Mucosa of descending colon (tissue), 3 donors: ENCODE measurements at regions not wholly inside any gene's neighbourhood (a gene's known extent, or its start where the extent isn't known, plus 50 kb on each side); places are given as distances from the start of the nearest gene placed in this dataset.

ENCODE experiments used
- ATAC-seq: fragments of 200-7000 bp; cut with Tn5 transposase; one replicate; pipeline ENCODE4 v1.9.1; 2020; ENCODE audit warnings: mild to moderate bottlenecking, moderate library complexity
- DNase-seq, 3 donors: peaks; one replicate each; pipeline ENCODE4 v3.0.0-alpha.2; 2020
- H3K36me3 ChIP-seq: fragments of 200-600 bp; one replicate; pipeline ENCODE4 v1.8.0; 2021; ENCODE audit warnings: low read depth, mild to moderate bottlenecking
- H3K4me1 ChIP-seq: fragments of 200-600 bp; one replicate; pipeline ENCODE4 v1.8.0; 2021; ENCODE audit warnings: low read depth, mild to moderate bottlenecking
- H3K4me3 ChIP-seq: fragments of 200-600 bp; one replicate; pipeline ENCODE4 v1.8.0; 2021; ENCODE audit warnings: mild to moderate bottlenecking
- H3K9me3 ChIP-seq: fragments of 200-600 bp; one replicate; pipeline ENCODE4 v1.8.0; 2021; ENCODE audit warnings: mild to moderate bottlenecking
- intact Hi-C, 2 donors: fragments of 100-400 bp; cut with DNase I in 1 of 2; cut with micrococcal nuclease in 1 of 2; formaldehyde crosslinking; loops; one replicate each; pipeline versions ENCODE4 v1.11.0 to v1.11.1; 2022; cut with DNase I, micrococcal nuclease
- TF ChIP-seq, protein P1 (sequence below): fragments of 200-600 bp; IDR thresholded peaks from one replicate; pipeline ENCODE4 v1.8.0; 2022; ENCODE audit warnings: antibody characterized with exemption, mild to moderate bottlenecking
- donor health status: DM: no; HTN: no; CAD: no; lungs with moderate emphysema.
- donor health status: DM: no; HTN: no; CAD: no.
- donor health status: DM: no; HTN: yes; CAD: no.

DNA sequence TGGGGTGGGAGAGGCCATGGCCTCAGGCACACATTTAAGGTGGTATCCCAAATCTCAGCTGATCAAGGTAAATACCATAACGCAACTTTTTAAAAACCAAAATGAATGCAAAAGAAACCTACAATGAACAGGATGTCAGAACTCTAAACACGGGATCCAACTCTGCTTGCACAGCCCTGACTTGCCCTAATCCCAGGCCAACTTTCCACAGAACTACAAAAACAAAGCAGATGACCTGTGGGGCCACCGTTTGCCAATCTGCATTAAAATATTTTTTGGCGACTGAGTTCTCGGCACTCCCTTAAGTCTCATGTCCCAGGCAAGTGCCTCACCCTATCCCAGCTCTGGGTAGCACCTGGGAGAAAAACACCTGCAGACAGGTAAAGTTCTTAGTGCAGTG lies 110.5 kb downstream of the ZFP64 start:
- DNase-seq, result no peak
- Histone ChIP-seq H3K4me3 (no peak overlapping the region), H3K4me1 (no peaks in the 10 kb centered on the region), H3K9me3 (no peaks in the 10 kb centered on the region), H3K36me3 (no peaks in the 10 kb centered on the region)
- no peak for ATAC-seq
- intact Hi-C loops, result loop anchor here in 1 of 2 donors (10.0 kb wide), 1 partner anchor 436 kb away; no protein-coding TSS in a partner anchor
- TF ChIP-seq, protein P1, sequence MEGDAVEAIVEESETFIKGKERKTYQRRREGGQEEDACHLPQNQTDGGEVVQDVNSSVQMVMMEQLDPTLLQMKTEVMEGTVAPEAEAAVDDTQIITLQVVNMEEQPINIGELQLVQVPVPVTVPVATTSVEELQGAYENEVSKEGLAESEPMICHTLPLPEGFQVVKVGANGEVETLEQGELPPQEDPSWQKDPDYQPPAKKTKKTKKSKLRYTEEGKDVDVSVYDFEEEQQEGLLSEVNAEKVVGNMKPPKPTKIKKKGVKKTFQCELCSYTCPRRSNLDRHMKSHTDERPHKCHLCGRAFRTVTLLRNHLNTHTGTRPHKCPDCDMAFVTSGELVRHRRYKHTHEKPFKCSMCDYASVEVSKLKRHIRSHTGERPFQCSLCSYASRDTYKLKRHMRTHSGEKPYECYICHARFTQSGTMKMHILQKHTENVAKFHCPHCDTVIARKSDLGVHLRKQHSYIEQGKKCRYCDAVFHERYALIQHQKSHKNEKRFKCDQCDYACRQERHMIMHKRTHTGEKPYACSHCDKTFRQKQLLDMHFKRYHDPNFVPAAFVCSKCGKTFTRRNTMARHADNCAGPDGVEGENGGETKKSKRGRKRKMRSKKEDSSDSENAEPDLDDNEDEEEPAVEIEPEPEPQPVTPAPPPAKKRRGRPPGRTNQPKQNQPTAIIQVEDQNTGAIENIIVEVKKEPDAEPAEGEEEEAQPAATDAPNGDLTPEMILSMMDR, result no peak

DNA sequence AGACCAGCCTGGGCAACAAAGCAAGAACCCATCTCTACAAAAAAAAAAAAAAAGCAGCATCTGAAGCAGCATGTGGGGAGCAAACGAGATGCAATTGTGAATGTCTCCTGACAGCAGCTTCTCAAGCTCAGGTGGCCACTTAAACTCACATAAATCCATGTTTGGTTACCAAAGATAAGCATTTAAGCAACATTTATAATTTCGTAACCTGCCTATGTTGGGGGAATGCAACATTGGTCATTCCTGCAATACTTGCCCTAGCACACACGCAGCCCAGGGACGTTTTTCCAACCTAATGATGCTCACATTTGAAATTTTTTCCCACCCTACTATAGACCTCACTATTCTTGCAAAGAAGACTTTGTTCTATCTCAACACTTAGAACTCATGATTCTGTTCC lies 113.3 kb downstream of the ZFP64 start:
- no peaks in the 10 kb centered on the region for H3K36me3 ChIP-seq
- no peaks in the 10 kb centered on the region for H3K4me1 ChIP-seq
- no peak for ATAC-seq
- no peaks in the 10 kb centered on the region for H3K9me3 ChIP-seq
- DNase-seq, result no peak
- intact Hi-C loops, result no loop called here
- H3K4me3 ChIP-seq, result no peak overlapping the region
- TF ChIP-seq, protein P1, result no peak

DNA sequence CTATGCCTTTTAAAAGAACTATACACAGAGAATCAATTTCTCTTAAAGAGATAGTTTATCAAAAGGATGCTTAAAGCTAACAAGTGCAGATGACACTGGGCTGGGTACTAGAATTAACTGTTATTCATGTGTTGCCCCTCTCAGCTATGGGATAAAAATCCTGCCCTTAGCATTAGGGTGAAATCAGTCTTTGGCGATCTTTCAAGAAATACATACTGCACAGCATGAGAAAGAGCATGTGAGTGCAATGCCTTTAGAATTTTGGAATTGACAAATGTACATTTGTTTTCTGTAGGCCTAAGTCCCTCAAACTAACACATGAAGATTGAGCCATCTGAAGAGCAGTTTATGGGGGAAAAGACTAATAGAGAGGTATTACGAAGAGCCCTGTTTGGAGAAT lies 115.4 kb downstream of the ZFP64 start:
- TF ChIP-seq, protein P1, result no peak

DNA sequence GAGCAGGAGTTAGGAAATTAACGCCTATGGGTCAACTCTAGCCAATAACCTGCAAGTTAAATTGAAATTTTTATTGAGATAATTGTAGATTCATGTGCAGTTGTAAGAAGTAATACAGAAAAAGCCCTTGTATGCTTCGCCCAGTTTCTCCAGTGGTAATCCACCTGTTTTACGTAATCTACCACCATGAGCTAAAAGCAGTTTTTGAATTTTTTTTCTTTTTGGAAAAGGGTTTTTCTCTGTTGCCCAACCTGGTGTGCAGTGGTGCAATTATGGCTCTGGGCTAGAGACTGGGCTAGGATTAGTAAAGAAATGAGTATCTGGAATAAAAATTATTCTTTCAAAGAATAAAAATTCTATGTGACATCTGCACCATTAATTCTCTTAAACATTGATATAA lies 116.2 kb downstream of the ZFP64 start:
- H3K4me1 ChIP-seq, result no peaks in the 10 kb centered on the region
- DNase-seq (no peak), ATAC-seq (no peak)
- no peaks in the 10 kb centered on the region for H3K9me3 ChIP-seq
- H3K36me3 ChIP-seq, result no peaks in the 10 kb centered on the region
- intact Hi-C loops, result no loop called here
- TF ChIP-seq, protein P1, result no peak
- H3K4me3 ChIP-seq, result no peak overlapping the region

More for the DNA sequence above, 115.4 kb downstream of the ZFP64 start:
- Histone ChIP-seq H3K4me3 (no peak overlapping the region), H3K36me3 (no peaks in the 10 kb centered on the region), H3K9me3 (no peaks in the 10 kb centered on the region), H3K4me1 (no peaks in the 10 kb centered on the region)
- no peak for ATAC-seq
- no peak for DNase-seq
- intact Hi-C loops, result no loop called here

DNA sequence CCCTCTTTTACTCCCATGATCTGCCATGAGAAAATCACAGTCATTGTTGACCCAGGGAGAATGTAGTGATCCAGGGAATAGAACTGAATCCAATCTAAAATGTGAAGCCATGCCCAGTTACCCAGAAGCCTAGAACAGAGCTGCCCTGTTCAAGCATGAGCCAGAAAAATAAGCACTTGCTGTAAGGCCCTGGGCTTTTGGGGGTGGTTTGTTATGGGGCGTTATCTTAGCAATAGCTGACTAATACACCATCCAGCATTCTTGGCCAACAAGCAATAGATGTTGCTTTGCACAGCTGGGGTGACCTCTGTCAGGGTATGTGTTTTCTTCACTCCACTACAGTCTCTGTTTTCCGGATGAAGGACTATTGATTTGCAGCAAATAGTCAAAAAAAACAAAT lies 120.4 kb downstream of the ZFP64 start:
- Histone ChIP-seq H3K36me3 (no peaks in the 10 kb centered on the region), H3K9me3 (no peaks in the 10 kb centered on the region), H3K4me3 (no peak overlapping the region), H3K4me1 (no peaks in the 10 kb centered on the region)
- no peak for DNase-seq
- intact Hi-C loops, result no loop called here
- ATAC-seq, result no peak
- TF ChIP-seq, protein P1, result no peak

DNA sequence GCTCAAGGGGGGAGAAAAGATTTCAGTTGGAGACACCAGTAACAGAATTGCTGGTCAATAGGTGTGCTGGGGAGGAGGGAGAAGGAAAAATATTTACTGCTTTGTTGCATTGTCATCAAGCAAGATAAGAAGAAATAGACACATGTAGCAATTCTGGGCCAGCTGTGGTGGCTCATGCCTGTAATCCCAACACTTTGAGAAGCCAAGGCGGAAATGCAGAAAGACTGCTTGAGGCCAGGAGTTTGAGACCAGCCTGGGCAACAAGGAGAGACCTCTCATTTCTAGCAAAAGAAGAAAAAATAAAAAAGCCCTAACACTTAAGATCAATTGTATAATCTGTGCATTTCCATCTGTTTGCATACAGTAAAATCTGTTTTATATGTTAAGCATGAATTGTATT lies 126.6 kb downstream of the ZFP64 start:
- H3K36me3 ChIP-seq, result no peaks in the 10 kb centered on the region
- ATAC-seq, result no peak
- TF ChIP-seq, protein P1, result no peak
- no peak overlapping the region for H3K4me3 ChIP-seq
- DNase-seq, result no peak
- intact Hi-C loops, result no loop called here
- no peaks in the 10 kb centered on the region for H3K4me1 ChIP-seq
- no peaks in the 10 kb centered on the region for H3K9me3 ChIP-seq
